ENCODE measurements at regions not wholly inside any gene's neighbourhood (a gene's known extent, or its start where the extent isn't known, plus 50 kb on each side); places are given as distances from the start of the nearest gene placed in this dataset.

- DNase-seq = no peak
Observed at GRCh38 chr5:86070719-86071118, 547.0 kb upstream of the COX7C start.

DNA sequence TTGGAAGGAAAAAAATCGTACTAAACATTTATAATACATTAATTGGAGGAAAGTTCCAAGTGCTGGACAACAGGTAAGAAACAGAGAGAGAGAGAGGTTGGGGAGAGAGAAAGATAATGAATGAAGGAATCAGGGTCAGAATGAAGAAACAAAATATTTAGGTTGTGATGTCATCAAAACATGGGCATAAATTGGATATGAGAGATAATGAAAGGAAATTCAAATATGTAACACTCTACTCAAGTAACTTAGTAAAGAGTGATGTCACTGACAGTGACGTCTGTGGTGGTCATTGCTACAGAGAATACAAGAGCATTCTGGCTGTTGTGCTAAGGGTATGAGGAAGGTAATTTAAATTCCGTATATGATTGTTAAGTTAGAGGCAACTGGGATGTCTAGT, 543.4 kb upstream of the COX7C start:
- no peak for DNase-seq

DNA sequence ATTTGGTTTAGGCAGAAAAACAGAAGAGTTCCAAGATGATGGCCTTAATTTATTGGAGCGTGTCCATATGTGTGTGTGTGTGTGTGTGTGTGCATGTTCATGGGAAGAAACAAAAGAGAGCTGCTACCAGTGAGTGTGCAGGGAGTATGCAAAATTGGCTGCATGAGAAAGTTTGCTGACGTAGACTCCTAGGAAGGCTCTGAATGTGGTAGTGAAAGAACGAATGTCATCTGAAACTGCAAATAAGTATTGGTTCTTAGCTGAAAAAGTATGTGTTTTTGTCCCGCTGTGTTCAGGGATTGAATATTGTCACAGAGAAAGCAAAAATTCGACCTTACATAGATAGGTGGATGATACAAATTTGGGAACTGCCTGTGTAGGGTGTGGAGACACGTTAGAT, 542.6 kb upstream of the COX7C start:
- DNase-seq = no peak

DNA sequence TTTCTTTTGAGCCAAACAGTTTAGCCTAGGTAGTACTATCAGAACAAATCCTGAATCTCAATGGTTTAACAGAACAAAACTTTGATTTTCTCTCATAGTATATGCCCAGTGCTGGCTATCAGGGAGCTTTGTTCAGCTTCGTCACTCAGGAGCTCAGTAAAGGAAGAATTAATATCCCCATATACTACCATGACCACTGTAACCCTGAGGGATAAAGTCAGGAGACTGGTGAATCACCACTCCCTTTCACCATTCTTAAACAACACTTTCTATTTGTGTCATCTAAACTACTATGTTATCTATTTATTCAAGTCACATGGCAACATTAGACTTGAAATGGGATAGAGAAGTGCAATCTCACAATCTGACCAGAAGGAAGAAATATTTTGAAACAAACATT, 522.6 kb upstream of the COX7C start:
- no peak for DNase-seq

- no peak for DNase-seq
Observed at GRCh38 chr5:86101966-86102365, 515.8 kb upstream of the COX7C start.

DNA sequence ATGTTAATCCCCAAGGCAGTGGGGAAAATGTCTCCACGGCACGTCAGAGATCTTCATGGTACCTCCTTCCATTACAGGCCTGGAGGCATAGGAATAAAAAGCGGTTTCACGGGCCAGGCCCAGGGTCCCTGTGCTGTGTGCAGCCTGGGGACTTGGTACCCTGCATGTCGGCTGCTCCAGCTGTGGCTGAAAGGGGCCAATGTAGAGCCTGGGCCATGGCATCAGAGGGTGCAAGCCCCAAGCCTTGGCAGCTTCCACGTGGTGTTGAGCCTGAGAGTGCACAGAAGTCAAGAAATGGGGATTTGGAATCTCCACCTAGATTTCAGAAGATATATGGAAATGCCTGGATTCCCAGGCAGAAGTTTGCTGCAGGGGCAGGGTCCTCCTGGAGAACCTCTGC, 508.9 kb upstream of the COX7C start:
- DNase-seq = no peak

DNA sequence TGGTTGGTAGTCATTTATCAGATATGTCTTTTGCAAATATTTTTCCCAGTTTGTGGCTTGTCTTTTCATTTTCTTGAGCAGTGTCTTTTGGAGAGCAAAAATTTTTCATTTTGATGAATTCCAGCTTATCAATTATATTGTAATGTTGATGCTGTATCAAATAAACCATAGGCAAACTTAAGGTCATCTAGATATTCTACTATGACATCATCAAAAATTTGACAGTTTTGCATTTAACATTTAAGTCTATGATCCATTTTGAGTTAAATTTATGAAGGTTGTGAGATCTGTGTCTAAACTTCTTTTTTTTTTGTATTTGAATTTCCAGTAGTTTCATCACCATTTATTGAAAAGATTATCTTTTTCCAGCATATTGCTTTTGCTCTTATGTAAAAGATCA, 505.5 kb upstream of the COX7C start:
- DNase-seq = no peak

DNA sequence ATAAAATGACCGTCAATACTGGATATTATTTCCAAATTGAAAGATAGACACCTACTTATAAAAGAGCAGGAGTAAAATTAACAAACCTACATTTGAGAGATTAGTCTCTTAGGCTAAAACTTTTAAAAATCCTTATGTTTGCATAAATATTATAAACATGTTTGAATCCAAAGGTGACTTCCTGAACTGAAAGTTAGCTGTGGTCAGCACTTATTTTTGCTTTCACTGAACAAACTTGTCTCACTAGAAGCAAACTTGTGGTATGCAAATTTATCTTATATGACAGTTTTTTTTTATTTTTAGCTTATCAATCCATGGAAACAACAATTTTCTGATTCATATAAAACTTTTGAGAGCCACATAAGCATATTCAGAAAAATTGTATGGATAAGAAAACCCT, 502.6 kb upstream of the COX7C start:
- no peak for DNase-seq

DNA sequence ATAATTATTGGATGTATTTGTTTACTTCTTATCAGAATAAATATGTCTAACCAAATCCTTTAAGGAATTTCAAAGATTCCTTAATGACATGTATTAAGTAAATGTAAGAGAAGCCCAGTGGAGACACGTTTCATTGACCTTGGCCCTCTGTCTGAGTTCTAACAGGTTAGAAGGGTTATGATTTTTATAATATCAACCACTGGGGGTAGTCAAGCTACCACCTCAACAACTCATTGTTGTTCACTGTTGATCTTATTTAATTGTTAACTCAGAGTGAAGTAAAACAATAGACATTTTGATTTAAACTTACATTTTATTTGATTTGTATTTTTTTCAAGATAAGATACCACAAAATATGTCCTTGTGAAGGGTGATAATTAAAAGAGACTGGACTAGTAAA, 499.2 kb upstream of the COX7C start:
- peak in 1 of 2 experiments; percentile 38 for DNase-seq

- no peak for DNase-seq
Observed at GRCh38 chr5:86124333-86124732, 493.4 kb upstream of the COX7C start.

DNA sequence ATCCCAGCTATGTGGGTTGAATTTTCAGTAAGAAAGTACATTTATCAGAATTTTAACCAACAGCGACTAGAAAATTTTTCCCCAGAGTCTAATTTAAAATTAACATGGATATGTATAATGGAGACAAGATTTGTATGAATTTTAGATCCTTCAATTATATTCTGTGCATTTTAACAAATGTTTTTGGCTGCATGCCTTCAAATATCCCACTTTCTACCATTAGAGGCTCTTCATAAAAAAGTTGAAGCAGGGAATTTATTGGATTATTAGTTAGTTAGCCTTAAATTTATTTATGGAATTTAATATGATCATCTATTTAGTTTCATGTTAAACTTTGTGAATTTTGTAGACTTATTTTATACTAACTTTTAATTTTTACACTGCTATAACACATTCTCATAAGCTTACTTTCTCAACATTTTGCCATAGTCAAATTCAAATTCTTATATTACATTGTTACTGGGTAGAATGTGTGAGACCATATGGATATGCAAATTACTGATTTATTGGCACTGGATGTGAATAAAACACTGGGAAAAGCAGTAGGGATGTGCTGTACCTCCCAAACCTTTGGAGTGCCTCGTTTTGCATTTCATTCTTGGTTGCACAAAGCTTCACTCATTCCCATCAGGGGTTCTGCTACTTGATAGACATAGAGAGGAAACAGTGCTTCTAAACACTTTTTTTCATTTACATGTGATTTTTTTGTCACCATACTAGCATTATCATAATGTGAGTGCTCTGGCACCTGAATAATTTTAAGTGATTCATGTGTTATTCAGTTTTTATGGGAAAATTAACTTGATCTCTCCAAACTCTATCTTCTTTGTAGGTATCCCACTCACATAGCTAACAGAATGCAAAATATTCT, 491.8 kb upstream of the COX7C start:
- no peak for DNase-seq

- DNase-seq = no peak
Observed at GRCh38 chr5:86127696-86128095, 490.0 kb upstream of the COX7C start.

- DNase-seq = no peak
Observed at GRCh38 chr5:86129009-86129408, 488.7 kb upstream of the COX7C start.

GRCh38 chr5:86137297-86137696, 480.4 kb upstream of the COX7C start:
- no peak for DNase-seq

- peak in 1 of 2 experiments; percentile 11 for DNase-seq
Observed at GRCh38 chr5:86143837-86144236, 473.9 kb upstream of the COX7C start.

GRCh38 chr5:86152988-86153560, 464.7 kb upstream of the COX7C start:
- no peak for DNase-seq

GRCh38 chr5:86155796-86156195, 461.9 kb upstream of the COX7C start:
- DNase-seq = no peak

DNA sequence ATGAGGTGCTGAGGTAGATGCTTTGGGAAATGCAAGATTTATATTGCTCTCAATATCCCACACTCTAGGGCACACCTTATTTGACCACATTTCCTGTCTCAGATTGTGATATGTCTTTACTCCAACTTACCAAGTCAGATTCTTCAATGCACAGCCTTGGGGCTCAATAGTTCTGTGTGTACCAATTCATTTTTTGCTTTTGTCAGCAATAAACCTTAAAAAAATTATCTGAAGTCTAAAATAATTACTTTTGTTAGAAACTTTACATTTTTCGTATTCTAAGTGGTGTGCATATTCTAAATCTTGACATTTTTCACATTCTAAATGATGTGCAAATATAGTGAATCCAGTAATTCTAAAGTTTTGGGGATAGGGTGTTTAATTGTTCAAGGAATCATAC, 447.5 kb upstream of the COX7C start:
- DNase-seq = no peak

GRCh38 chr5:86175224-86175623, 442.5 kb upstream of the COX7C start:
- DNase-seq = no peak

DNA sequence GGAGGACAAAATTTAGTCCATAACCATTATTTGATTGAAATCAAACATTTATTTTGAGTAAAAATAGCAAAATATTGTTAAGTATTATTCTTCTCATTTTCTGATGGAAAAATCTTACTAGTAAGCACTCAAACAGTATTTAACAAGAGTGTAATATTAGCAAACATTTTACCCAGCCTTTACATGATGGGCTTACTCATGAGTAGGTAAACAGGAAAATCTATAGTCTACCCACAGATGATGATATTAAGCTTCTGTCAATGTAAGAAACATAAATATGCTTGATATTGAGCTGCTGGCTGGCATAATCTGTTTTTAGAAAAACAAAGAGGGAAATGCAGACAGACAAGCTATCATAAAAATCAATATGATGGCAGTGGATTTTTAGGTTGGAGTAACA, 418.5 kb upstream of the COX7C start:
- DNase-seq = no peak

- DNase-seq = no peak
Observed at GRCh38 chr5:86228147-86228546, 389.6 kb upstream of the COX7C start.

GRCh38 chr5:86232246-86232645, 385.5 kb upstream of the COX7C start:
- DNase-seq = no peak

DNA sequence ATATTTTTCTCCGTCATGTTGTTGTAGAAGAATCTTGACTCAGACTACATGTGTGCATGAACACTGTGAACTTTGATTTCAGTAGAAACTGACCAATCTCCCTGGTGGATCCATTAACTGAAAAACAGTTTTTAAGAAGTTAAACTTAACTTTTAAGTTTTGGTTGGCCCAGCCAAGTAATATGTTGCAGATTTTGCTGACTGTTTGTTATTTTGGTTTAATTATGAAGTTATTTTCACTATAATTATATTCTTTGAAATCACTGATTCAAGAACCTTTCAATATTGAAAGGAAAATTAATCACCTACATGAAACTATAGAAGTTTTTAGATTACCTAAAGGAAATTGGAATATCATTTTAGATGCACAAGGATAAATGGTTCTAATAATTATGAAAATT, 373.6 kb upstream of the COX7C start:
- DNase-seq = no peak

DNA sequence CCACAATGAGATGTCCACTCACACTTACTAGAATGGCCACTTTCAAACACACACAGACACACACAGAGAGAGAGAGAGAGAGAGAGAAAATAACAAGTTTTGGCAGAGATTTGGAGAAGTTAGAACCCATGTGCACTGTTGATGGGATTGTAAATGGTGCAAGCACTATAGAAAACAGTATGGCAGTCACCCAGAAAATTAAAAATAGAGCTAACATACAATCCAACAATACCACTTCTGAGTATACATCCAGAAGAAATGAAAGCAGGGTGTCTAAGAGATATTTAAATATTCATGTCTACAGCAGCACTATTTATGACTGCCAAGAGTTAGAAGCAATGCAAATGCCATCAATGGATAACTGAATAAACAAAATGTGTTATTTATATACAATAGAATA, 359.9 kb upstream of the COX7C start:
- no peak for DNase-seq

Measured in Kasumi-1 (cell line).